Middle frontal gyrus (tissue), 1 donor: ENCODE measurements at regions not wholly inside any gene's neighbourhood (a gene's known extent, or its start where the extent isn't known, plus 50 kb on each side); places are given as distances from the start of the nearest gene placed in this dataset.
A peak's percentile ranks its signal among the peaks of the same experiment; 100 is the strongest.
"Not testable (repeated sequence)": the region's sequence is repeated elsewhere in the genome, so short reads cannot be mapped to it uniquely, and the experiment has no call there.

Experiments used
- DNase-seq: peaks from one replicate; pipeline ENCODE4 v3.0.0-alpha.2; 2015; ENCODE audit warnings: low spot score; ENCODE audit errors: extremely low spot score

GRCh38 chr5:110917161-110917875, 154.2 kb upstream of the TSLP start:
- no peak for DNase-seq

GRCh38 chr5:110918683-110919082, 152.8 kb upstream of the TSLP start:
- no peak for DNase-seq

GRCh38 chr5:110923971-110924370, 147.5 kb upstream of the TSLP start:
- no peak for DNase-seq

- DNase-seq, result no peak
Observed at GRCh38 chr5:110925398-110925797, 146.1 kb upstream of the TSLP start.

GRCh38 chr5:110925916-110926315, 145.6 kb upstream of the TSLP start:
- DNase-seq, result no peak

GRCh38 chr5:110932755-110933488, 138.6 kb upstream of the TSLP start:
- DNase-seq, result no peak

- DNase-seq, result no peak
Observed at GRCh38 chr5:110940136-110940535, 131.4 kb upstream of the TSLP start.

GRCh38 chr5:110945874-110946436, 125.6 kb upstream of the TSLP start:
- no peak for DNase-seq

GRCh38 chr5:110951373-110951791, 120.1 kb upstream of the TSLP start:
- DNase-seq, result no peak

GRCh38 chr5:110956280-110956912, 115.1 kb upstream of the TSLP start:
- DNase-seq, result no peak

- no peak for DNase-seq
Observed at GRCh38 chr5:110956913-110957813, 114.3 kb upstream of the TSLP start.

GRCh38 chr5:110957934-110958333, 113.6 kb upstream of the TSLP start:
- no peak for DNase-seq

- DNase-seq, result no peak
Observed at GRCh38 chr5:110963495-110963894, 108.0 kb upstream of the TSLP start.

- peak; percentile 6 for DNase-seq
Observed at GRCh38 chr5:110965773-110966581, 105.5 kb upstream of the TSLP start.

- DNase-seq, result no peak
Observed at GRCh38 chr5:110968246-110969005, 103.1 kb upstream of the TSLP start.

GRCh38 chr5:110969502-110969901, 102.0 kb upstream of the TSLP start:
- DNase-seq, result no peak

- no peak for DNase-seq
Observed at GRCh38 chr5:110973510-110973909, 98.0 kb upstream of the TSLP start.

- DNase-seq, result no peak
Observed at GRCh38 chr5:110977915-110978314, 93.6 kb upstream of the TSLP start.

- DNase-seq, result not testable (repeated sequence)
Observed at GRCh38 chr5:110985882-110986281, 85.6 kb upstream of the TSLP start.
